ENCODE measurements at regions not wholly inside any gene's neighbourhood (a gene's known extent, or its start where the extent isn't known, plus 50 kb on each side); places are given as distances from the start of the nearest gene placed in this dataset.
"Not testable (repeated sequence)": the region's sequence is repeated elsewhere in the genome, so short reads cannot be mapped to it uniquely, and the experiment has no call there.

DNA sequence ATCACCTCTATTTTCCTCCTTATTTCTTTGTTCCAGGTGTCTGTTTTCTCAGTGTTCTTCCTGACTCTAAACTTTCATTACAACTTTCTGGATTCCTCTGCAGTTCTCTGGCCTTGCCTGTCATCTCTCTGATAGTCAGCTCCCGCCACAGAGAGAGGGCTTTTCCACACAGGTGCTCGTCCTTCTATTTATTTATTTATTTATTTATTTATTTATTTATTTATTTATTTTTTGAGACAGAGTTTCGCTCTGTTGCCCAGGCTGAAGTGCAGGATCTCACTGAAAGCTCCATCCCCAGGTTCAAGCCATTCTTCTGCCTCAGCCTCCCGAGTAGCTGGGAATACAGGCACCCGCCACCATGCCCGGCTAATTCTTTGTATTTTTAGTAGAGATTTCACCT, 554.5 kb downstream of the RPS29 start:
- DNase-seq (ENCODE audit: low spot score); FAIRE-seq: not testable (repeated sequence)

DNA sequence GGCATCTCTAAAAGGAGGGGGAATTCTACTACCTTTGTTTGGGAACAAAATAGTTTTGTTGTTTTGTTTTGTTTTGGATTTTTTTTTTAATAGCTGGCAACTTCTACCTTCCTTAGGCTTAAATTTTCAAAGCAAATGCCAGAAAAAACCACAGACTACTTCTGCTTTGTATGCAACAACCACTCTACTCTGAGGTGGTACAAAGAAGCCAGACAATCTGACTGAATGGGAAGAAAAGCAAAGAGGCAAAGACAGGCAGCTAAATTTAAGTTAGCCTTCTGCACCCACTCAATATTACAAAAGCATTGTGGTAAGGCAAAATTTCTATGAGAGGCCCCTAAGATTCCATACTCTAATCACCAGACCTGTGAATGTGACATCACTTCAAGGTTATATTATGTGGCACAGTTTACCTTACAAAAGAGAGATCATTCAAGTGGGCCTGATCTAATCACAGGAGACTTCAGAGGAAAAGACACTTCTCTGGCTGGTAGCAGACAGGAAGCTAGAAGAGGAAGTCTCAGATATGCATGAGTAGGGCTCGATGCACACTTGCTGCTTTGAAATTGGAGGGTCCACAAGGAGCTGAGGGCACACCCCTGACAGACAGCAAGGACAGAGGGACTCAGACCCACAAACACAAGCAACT, 566.6 kb downstream of the RPS29 start:
- DNase-seq (ENCODE audit: low spot score): no peak

DNA sequence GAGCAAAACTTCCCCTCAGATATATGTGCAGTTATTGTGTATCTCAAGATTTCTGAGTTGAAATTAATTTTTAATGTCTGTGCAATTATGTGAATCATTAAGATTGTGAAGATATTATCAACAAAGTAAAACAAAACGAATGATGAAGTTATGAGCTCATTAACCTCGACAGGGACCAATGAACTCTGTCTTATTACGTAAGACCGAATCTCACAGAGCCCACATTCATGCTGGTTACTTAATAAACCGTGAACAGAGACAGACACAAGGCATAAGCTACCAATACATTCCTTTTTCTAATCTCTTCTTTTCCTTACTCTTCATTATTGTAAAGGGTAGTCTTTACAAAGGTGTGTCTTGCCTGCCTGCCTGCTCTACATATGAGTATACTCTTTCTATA, 568.7 kb downstream of the RPS29 start:
- FAIRE-seq: peak; percentile 55
- DNase-seq (ENCODE audit: low spot score): no peak

More for the DNA sequence above, 566.6 kb downstream of the RPS29 start:
- no peak for FAIRE-seq

DNA sequence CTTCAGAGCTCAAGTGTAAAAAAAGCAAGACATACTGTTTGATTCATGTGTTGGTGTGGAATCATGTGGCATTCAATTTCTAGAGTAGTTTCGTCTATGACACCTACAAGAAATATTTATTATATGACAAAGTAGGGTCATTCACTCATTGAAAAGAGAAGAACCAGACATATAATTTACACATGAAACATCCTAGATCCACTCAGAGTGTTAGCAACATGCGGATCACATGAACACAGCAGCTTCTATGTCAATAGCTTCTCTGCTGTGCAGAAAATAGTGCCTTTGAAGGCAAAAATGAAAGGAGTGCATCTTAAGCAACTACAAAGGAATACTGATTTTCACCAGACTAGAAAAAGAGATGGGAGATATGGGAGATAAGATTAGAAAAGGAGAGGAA, 569.8 kb downstream of the RPS29 start:
- no peak for FAIRE-seq
- DNase-seq (ENCODE audit: low spot score): no peak

DNA sequence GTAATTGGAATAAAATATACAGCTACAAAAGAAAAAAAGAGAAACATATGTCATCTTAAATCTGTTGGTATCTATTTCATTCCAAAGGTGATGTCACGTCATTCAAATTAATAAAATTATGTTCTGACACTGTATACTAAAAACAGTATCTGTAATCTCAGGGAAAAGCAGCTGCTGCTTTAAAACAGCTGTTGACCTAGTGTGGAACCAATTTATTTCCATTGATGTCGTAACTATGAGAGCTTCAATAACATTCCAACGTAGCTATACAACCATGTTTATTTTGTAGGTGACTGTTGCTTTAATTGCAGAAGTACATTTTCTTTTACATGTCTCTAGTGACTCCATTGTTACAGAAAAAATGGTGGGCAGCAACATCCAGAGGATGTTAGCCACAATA, 571.7 kb downstream of the RPS29 start:
- DNase-seq (ENCODE audit: low spot score) (no peak), FAIRE-seq (no peak)

DNA sequence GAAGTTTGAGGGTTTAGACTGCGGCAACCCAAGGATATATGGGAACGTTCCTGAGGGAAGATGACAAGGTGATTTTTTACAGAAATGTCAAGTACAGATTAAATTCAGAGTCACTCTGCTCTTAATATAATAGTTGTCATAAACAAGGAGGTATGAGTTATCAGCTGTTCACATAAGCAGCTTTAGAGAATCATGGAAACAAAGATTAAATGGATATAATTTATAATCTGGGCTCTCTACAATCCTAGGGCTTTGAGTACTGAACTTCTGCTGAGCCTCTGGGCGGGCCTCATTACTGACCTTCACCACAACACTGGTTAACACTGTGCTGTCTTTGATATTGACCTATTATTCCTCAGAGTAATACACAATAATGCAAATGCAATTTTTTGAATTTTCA, 577.8 kb downstream of the RPS29 start:
- FAIRE-seq (no peak), DNase-seq (ENCODE audit: low spot score) (no peak)

DNA sequence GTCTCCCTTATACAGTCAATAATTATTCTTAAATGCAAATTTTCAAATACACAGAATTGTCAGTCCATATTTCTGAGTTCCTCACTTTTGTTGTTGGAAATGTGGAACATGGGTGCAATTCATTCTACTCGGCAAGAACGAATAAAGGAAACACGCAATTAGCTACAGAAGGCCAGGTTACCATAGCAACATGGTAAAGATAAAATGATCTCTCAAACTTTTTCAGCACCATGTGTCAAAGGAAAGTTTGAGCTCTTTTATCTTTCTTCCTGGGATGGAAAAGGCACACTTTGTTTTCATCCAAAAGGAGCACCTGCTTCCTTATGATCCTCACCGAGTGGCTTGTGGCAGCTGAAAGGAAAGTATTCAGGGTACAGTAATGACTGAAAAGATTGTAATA, 595.0 kb downstream of the RPS29 start:
- no peak for DNase-seq (ENCODE audit: low spot score)
- no peak for FAIRE-seq

DNA sequence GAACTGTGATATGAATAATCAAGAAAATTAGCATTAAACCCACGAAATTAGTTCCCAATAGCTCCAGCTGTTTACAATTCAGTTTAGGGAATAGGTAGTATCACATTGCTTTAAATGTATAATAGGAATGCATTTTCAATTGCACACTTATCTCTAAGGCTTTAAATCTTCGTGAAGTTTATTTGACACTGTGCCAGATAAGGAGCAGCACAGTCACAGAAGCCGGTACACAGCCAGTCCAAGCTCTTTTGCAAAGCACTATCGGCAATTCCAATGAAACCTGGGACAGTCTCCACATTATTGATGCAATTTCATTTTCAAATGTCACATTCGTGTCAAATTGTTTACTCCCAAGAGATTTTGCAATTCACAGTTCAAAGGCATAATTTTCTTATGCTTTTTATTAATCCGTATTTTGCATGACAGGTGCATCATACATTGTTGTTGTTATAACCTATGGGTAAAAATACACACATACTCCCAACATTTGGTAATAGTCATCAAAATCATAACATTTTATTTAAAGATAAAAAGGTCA, 602.8 kb downstream of the RPS29 start:
- DNase-seq (ENCODE audit: low spot score): no peak
- no peak for FAIRE-seq

DNA sequence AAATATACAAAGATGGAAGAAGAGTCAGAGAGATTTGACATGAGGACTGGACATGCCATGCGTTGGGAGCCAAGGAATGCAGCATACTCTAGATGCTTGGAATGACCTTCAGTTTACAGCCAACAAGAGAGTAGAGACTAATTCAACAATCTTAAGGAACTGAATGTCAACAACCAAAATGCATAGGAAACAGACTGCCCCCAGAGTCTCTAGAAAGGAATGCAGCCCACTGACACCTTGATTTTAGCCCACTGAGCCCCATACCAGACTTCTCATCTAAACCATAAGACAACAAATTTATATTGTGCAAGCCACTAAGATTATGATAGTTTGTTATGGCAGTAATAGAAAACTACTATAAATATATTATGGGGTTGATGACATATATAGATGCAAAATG, 611.2 kb downstream of the RPS29 start:
- no peak for DNase-seq (ENCODE audit: low spot score)

DNA sequence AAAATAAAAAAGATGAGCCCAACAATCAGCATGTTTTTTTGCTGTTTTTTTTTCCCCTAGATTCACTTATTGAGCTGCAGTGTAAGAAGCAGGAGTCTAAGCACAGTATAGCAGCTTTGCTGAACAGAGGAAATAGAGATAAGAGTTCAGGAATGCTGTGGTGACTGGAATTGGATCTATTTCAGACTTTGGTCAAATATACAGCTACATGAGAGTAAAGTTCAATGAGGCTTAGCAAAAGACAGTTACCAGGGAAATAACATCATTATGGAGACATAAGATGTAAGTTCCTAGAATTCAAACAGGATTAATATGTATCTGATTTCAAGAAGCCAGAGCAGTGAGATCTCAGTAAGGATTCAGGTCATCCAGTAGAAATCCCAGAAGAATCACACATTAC, 613.0 kb downstream of the RPS29 start:
- DNase-seq (ENCODE audit: low spot score): no peak
- no peak for FAIRE-seq

More for the DNA sequence above, 611.2 kb downstream of the RPS29 start:
- FAIRE-seq: peak; percentile 5

DNA sequence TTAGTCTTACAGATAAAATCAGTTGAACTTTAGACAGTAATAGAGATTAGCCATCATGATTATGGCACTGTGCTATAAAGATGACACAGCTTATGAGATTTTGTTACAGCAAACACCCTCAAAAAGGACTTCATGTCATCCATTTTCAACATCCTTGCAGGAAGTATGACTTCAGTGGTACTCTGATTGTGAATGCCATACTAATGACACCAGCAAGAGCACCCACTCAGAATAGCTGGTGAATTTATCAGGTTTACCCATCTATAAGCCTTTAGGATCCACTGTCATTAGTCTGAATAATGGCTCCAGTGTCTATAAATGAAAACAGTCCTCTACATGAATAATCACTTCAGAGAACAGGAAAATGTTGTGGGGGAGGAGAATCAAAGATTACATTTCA, 615.2 kb downstream of the RPS29 start:
- no peak for FAIRE-seq

DNA sequence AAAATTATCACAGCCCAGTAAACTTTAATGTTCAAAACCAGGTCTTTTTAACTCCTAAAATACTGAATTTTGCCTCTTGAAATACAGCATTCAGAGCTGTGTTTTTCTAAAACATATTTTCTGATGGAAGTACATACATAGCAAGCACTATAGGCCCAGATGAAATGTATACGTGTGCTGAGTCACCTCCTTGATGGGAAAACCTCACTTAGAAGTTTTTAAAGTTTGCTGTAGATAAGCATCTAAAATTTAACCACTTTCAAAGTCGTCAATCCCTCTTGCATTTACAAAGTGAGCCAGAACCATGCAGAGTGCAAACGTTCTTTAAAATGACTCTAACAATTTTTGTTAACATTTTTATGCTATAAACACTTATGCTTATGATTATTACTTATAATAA, 618.8 kb downstream of the RPS29 start:
- FAIRE-seq: no peak

More for the DNA sequence above, 615.2 kb downstream of the RPS29 start:
- no peak for DNase-seq (ENCODE audit: low spot score)

DNA sequence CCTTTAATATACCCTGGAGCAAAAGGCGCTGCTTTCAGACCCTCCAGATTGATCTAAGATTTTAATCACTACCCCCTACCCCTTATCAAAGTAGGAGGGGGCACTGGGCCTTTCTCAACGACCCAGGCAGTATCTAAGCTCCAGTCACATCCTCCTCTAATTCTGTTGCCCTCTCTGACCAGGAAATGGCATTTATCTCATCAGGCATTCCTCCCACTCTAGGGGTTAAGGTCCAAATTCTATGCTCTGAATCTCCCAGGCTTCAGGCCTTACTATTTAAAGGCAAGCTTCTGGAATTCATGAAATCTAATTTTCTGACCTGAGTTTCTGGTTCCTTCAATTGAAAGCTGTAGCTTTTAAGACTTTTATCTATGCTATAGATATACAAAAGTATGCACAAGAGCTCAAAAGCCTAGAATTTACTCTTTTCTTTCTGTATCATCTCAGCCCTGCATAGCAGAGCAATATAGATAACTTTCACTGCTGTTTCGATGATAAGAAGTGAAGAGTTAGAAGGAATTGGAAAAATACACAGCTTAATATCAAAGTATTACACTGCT, 622.9 kb downstream of the RPS29 start:
- DNase-seq (ENCODE audit: low spot score) (no peak), FAIRE-seq (no peak)

More for the DNA sequence above, 618.8 kb downstream of the RPS29 start:
- no peak for DNase-seq (ENCODE audit: low spot score)

DNA sequence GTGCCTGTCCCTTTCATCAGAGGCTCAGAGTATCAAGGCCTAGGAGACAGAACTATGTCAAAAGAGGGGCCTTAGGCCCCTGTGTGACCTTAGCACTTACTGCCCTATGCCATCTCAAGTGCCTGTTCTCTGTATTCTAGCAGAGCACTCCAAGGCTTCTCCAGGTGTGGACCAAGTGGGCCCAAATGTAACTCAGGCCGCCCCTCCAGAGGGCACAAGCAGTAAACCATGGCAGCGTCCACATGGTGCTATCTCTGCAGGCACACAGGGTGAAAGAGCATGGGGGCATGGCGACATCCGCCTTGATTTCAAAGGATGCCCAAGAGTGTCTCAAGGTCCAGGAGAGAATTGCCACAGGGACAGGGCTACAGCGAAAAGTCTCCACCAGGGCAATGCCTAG, 628.7 kb downstream of the RPS29 start:
- FAIRE-seq: no peak
- DNase-seq (ENCODE audit: low spot score): no peak

DNA sequence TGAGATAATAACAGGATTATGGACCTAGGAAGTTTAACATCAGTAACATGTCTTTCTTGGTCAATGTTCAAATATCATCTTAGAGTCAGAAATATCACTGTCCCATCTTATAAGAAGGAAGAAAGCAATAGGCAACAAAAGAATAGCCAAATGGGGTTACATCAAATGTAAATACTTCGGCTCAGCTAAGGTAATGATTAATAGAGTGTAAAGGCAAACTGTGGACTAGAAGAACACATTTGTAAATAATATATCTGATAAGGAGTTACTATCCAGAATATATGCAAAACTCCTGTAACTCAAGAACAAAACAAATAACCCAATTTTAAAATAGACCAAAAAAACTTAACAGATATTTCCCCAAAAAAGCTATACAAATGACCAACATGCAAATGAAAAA, 630.3 kb downstream of the RPS29 start:
- FAIRE-seq (no peak), DNase-seq (ENCODE audit: low spot score) (no peak)

DNA sequence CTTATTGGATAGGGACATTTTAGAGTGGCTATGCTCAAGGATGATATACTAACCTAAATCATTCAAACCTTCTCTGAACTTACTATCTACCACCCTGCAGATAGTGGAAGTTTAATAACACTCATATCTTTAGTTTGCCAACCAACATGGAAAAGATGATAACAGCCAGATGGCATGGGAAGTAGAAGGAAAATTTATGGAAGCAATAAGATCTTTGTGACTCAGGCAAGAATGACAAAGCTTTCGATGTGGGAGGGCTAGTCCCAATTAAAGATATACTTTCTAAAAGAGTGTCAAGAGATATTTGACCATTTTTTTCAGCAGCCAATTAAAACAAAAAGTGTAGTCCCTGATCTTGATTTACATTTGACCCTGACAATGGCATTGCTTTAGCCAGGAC, 631.7 kb downstream of the RPS29 start:
- no peak for FAIRE-seq
- DNase-seq (ENCODE audit: low spot score): no peak

DNA sequence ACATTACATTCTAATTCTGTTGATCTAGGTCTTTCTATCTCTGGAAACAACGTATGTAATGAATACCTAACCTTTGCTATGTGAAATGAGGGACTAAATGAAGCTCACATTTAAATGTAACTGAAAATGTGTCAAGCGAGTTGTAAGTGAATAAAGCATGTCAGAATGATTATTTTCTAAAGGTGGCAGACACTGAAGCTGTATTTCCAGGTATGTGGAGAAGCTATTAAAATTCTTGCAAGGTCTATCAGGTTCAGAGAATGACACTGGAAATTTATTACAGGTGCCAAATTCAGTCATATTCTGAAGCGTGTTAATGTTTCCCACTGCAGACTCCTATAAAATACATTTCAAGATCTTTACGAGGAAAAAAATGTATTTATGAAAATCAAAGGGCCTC, 641.4 kb downstream of the RPS29 start:
- no peak for FAIRE-seq
- DNase-seq (ENCODE audit: low spot score): no peak

DNA sequence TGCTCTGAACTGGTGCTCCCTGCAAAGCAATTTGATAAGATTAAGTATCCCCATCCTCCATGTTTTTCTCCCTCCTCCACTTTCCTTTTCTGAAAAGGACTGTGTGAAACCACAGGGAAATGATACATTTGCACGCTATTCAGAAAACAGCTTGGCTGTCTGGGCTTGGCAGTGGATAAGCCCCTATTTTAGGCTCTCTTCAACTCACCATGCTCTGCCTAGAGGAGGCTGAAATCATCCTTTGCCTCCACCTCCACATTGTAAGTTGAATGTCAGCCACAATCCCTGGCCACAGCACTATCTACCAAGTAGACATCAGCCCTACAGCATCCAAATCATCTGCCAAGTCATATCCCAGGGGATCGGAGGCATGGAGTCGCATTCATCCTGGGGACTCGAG, 642.3 kb downstream of the RPS29 start:
- FAIRE-seq (no peak), DNase-seq (ENCODE audit: low spot score) (no peak)

DNA sequence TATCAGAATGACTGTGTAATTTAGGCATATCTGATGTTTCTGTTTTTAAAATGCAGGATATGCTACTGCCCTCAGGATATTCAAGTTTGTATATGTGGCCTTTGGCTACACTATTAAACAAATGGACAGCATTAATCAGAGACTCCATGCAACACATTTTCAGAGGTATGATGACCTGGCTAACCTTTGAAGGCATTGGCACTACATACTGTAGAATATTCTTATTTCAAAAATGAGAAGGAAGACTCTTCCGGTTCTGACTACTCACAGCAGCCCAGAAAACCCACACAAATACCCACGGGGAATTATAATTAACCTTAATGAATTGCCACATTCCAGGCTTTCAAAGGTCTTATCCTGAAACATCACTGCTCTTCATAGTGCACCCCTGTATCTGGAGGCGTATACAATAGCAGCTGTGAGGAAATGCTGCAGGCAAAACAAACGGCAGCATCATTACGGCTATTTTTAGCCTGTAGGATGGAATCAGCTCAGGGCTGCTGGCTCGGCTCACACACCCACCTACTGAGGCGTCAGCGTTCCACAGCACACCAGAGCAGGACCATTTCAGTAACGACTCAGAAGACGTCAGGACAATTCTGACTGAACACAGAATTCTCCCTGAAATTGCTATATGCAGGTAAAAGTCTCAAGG, 648.5 kb downstream of the RPS29 start:
- peak; percentile 48 for DNase-seq (ENCODE audit: low spot score)

DNA sequence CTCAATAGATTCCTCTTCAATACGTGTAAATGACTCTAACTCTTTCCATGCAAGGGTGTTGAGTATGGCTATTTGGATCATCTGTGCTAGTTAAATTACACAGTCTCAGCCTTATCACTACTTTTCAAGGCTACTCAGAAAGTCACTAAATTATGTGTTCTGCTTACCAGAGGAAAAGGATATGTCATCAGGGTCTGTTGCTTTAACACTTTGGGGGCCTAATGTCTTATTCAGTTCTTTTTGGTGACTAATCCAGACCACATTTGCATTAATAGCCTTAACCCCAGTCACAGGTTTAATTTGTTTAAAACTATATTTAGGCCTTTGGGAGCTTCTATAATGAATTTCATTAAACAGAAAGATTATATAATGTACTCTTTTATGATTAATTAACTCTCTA, 649.3 kb downstream of the RPS29 start:
- no peak for DNase-seq (ENCODE audit: low spot score)
- no peak for FAIRE-seq

More for the DNA sequence above, 648.5 kb downstream of the RPS29 start:
- peak; percentile 90 for FAIRE-seq

DNA sequence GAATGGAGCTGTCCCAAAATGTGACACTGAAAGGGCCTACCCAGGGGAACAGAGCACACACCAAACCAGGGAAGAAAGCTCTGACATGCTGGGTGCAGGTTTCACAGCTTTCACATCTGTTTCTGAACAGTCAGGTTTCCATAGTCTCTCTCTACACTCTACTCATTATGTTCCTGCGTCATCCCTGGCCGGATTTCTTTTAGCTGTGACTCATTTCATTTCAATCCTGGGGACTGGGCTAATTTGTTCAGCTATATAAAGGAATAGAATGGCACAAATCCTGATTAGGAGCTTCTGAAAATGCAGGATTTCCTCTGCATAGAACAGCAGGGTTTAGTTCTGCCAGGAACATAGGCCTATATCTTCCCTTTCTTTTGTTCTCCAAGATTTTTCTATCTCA, 649.8 kb downstream of the RPS29 start:
- FAIRE-seq (no peak), DNase-seq (ENCODE audit: low spot score) (peak; percentile 32)

DNA sequence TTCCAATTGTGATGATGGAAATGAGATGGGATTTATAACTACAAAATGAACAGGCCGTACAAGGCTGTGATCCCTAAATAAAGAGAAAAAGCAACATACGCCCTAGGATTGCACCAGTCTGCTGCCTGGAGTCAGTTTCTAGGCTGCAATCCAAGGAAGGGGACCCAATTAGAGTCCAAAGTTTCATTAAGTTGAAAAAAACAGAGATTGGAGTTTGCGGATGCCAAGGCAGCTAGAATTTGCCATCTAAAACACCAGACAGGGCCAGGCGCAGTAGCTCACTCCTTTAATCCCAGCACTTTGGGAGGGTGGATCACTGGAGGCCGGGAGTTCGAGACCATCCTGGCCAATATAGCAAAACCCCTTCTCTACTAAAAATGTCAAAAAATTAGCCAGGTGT, 661.0 kb downstream of the RPS29 start:
- peak; percentile 23 for FAIRE-seq
- no peak for DNase-seq (ENCODE audit: low spot score)

DNA sequence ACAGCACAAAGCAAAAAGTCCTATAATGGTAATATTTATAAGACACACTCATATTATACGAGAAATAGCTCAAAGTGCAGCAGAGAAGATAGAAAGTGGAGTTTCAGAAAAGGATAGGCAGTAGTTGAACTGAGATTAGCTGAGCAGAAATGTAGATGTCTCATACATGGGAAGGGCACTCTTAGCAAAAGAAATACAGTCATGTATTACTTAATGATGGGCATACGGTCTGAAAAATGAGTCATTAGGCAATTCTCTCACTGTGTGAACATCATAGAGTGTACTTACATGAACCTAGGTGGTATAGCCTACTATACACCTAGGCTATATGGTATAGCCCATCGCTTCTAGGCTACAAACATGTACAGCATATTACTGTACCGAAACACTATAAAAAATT, 671.3 kb downstream of the RPS29 start:
- DNase-seq (ENCODE audit: low spot score) (no peak), FAIRE-seq (peak; percentile 53)

All from urothelium cell line (cell line).